D721Med (cell line): ENCODE measurements at regions not wholly inside any gene's neighbourhood (a gene's known extent, or its start where the extent isn't known, plus 50 kb on each side); places are given as distances from the start of the nearest gene placed in this dataset.

Source experiments
- DNase-seq: peaks from one replicate; pipeline ENCODE4 v3.0.0; 2011; ENCODE audit warnings: low spot score; ENCODE audit not compliant: insufficient read length
- FAIRE-seq: peaks from 2 replicates; lab custom pipeline; 2011; peaks lifted over from hg19 to GRCh38; lab: Jason Lieb, UNC
- TF ChIP-seq, protein P1 (sequence below): IDR thresholded peaks from 2 replicates; pipeline ENCODE4 v1.5.1; 2012; ENCODE audit warnings: mild to moderate bottlenecking, control low read depth; ENCODE audit not compliant: insufficient read depth; ENCODE audit errors: missing control alignments

DNA sequence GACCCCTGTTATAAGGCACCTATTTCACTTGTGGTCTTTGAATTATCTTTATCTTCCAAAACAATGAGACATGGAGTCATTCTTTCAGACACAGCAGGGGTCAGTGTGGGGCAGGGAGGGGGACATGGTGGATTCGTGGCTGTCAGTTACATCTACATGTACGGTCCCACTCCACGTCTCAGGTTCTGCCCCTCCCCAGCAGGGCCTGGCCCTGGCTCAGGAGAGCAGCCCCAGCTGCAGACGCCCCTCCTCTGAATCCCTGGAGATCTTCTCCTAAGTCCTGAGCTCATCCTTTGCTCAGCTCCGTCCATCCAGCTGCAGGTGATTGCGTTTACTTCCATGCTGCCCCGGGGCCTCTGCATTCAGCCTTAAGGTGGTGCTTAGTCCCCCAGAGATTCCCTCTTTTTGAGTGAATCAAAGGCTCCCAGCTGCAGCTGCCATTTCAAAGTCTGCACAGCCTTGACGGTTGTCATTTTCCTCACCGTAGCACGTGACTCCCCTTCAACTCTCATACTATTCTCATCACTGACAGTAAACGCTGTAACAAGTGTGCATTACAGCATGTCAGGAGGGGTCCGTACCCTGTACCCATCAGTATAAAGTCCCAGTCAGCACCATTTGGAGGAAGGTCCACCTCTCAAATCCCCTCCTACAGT is 113.4 kb upstream of the TCERG1L start:
- TF ChIP-seq, protein P1, sequence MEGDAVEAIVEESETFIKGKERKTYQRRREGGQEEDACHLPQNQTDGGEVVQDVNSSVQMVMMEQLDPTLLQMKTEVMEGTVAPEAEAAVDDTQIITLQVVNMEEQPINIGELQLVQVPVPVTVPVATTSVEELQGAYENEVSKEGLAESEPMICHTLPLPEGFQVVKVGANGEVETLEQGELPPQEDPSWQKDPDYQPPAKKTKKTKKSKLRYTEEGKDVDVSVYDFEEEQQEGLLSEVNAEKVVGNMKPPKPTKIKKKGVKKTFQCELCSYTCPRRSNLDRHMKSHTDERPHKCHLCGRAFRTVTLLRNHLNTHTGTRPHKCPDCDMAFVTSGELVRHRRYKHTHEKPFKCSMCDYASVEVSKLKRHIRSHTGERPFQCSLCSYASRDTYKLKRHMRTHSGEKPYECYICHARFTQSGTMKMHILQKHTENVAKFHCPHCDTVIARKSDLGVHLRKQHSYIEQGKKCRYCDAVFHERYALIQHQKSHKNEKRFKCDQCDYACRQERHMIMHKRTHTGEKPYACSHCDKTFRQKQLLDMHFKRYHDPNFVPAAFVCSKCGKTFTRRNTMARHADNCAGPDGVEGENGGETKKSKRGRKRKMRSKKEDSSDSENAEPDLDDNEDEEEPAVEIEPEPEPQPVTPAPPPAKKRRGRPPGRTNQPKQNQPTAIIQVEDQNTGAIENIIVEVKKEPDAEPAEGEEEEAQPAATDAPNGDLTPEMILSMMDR = no peak
- DNase-seq (no peak), FAIRE-seq (no peak)

DNA sequence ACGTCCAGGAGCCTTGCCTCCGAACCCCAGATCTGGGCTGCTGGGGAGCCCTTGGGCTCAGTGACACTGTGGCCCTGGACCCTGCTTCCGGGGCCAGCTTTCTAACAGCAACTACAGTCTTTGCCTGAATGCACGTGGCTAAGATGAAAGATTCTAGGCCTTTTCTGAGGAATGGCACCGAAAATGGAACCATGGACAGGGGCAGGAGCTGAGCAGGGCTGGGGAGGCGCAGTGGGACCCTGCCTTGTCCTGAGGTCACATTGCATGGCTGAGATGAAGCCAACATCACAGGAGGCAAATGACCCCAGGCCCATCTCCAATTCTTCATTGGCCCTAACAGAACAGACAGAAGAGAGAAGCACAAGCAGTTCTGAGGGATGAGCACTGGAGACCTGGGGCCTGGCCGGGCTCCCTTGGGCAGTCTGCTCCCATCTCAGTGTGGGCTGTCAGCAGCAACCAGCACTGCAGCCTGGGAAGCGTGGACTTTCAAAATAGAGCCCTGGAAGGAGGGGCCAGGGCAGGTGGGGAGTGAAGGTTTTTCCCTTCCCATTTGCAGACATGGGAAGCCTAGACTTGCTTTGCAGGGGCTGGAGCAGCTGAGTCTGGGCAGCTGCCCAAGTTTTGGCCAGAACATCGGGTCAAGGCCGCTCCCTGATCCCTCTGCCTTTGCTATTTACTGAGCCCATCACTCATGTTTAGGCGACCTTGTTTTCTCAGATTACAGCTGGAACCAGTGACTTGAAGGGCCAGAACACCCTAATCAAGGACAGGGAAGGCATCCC is 114.4 kb upstream of the TCERG1L start:
- FAIRE-seq = no peak
- TF ChIP-seq, protein P1 = no peak

DNA sequence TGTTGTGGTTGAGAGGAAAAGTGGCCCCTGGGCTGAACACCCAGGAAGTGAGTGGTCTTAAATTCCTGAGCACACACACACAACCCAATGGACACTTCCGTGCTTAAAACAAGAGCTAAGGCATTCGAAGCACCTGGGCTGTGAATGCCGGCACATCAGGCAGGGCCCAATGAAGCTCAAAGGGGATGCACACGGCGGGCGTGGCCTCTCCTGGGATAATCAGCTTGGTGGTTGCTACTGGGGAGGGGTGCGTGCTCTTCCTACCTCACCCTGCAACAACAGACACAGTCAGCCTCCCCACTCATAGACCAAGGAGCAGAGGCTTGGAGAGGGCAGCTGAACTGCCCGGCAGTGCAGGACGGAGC is 115.0 kb upstream of the TCERG1L start:
- DNase-seq = no peak
- no peak for FAIRE-seq
- TF ChIP-seq, protein P1 = no peak

More for the DNA sequence above, 114.4 kb upstream of the TCERG1L start:
- no peak for DNase-seq

DNA sequence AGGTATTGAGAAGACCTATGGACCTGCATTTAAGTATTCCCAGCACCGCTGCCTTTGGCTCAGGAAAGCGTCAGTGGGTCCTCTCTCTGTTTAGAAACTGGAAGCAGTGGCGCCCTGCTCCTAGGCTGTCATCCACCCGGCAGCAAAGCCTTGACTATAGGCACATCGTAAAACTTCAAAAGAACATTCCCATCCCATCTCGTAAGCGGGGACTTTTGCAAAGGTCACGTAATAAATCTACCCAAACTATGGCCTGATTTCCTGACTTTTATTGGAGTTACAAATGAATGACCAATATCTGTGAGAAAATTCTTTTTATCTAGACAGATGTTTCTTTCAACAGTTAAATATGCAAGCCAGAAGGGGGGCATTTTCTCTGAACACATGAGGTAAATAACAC is 115.8 kb upstream of the TCERG1L start:
- DNase-seq = no peak
- FAIRE-seq = no peak
- TF ChIP-seq, protein P1 = no peak

DNA sequence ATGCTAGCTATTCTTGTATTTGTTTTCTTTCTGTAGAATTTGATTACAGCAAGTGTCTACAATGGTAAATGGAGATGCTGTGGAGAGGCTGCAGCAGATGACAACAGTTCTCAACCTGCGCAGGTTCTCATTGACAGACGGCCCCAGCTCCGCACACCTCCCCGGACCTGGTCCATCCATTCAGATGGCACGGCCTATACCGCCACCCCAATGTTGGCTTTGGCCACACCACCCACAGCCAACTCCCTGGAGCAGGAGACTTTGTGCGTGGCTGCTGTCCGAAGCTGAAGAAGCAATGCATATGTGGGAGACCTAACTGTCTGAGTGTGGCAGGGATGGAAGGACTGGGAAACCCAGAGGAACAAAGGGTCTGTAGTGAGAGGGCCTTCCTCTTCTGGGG is 116.4 kb upstream of the TCERG1L start:
- TF ChIP-seq, protein P1 = no peak
- FAIRE-seq = no peak
- no peak for DNase-seq

DNA sequence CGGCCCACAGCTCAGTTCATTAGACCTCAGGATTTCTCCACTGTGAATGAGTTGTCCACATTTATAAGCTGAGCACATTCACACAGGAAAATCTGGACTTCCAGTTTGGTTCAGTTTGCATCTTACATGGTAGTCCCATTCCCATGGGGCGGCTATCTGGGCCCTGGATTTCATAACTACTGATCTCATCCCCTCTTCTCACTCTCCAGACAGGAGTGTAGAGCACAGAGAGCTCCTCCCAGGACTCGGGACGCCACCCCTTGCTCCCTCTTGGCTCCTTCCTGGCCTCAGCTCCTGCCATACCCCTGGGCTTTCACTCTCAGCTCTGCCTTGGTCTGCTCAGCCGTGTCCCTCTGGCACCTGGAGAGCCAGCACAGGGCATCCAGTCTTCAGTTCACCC is 117.6 kb upstream of the TCERG1L start:
- FAIRE-seq (no peak), DNase-seq (no peak)
- TF ChIP-seq, protein P1 = no peak

DNA sequence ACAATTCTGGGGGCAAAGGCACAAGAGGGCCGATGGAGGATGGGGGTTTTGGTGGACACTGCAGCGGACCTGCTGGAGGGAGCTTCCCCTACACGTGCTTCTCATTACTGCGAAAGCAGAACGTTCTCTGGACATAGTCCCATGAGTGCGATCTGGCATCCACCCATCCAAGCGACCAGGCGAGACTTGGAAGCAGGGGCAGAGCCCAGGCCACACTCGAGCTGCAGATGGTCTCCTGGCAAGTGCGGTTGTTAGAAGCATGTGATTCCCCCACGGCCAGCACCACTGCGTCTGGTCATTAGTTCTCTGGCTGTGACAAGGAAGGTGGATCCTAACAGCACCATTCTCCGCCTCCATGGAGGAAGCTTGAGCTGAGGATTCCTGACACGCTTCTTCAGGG is 118.4 kb upstream of the TCERG1L start:
- no peak for DNase-seq
- TF ChIP-seq, protein P1 = no peak
- FAIRE-seq = no peak
